H9 (cell line): ENCODE measurements at regions not wholly inside any gene's neighbourhood (a gene's known extent, or its start where the extent isn't known, plus 50 kb on each side); places are given as distances from the start of the nearest gene placed in this dataset.

ENCODE experiments used
- DNase-seq: peaks from one replicate; pipeline ENCODE4 v3.0.0-alpha.2; 2017
- H2AFZ ChIP-seq: one replicate; pipeline ENCODE4 v1.6.1; 2013; ENCODE audit warnings: mild to moderate bottlenecking, low read length, control low read depth, moderate library complexity
- H2AK5ac ChIP-seq: 2 replicates; pipeline ENCODE4 v1.6.1; 2013; ENCODE audit warnings: low read length, control low read depth, mixed read lengths; ENCODE audit not compliant: insufficient read length
- H2BK120ac ChIP-seq: one replicate; pipeline ENCODE4 v1.6.1; 2013; ENCODE audit warnings: low read depth, mild to moderate bottlenecking, low read length, control low read depth, inconsistent platforms; ENCODE audit not compliant: poor library complexity, severe bottlenecking
- H2BK12ac ChIP-seq: 2 replicates; pipeline ENCODE4 v1.6.1; 2013; ENCODE audit warnings: low read length, control low read depth, mixed read lengths, low read depth; ENCODE audit not compliant: insufficient read length
- H2BK15ac ChIP-seq: 2 replicates; pipeline ENCODE4 v1.6.1; 2013; ENCODE audit warnings: low read depth, low read length, control low read depth
- H2BK20ac ChIP-seq: one replicate; pipeline ENCODE4 v1.6.1; 2013; ENCODE audit warnings: low read depth, mild to moderate bottlenecking, low read length, control low read depth, inconsistent platforms; ENCODE audit not compliant: poor library complexity, severe bottlenecking
- H2BK5ac ChIP-seq: 2 replicates; pipeline ENCODE4 v1.6.1; 2013; ENCODE audit warnings: low read length, control low read depth, mixed read lengths; ENCODE audit not compliant: insufficient read length
- H3K14ac ChIP-seq: 2 replicates; pipeline ENCODE4 v1.6.1; 2013; ENCODE audit warnings: low read length, control low read depth; ENCODE audit not compliant: insufficient read depth
- H3K18ac ChIP-seq: 2 replicates; pipeline ENCODE4 v1.6.1; 2013; ENCODE audit warnings: low read depth, mild to moderate bottlenecking, mixed read lengths, low read length, control low read depth; ENCODE audit not compliant: insufficient read length
- H3K23ac ChIP-seq: 2 replicates; pipeline ENCODE4 v1.6.1; 2013; ENCODE audit warnings: low read length, control low read depth, mixed read lengths, low read depth; ENCODE audit not compliant: insufficient read length
- H3K23me2 ChIP-seq: 2 replicates; pipeline ENCODE4 v1.6.1; 2013; ENCODE audit warnings: low read depth, mild to moderate bottlenecking, mixed read lengths, low read length, control low read depth; ENCODE audit not compliant: insufficient read length, poor library complexity, severe bottlenecking
- H3K27ac ChIP-seq: 2 replicates; pipeline ENCODE4 v1.5.1; 2013; ENCODE audit warnings: low read length, control low read depth, mixed read lengths, low read depth; ENCODE audit not compliant: insufficient read length
- H3K27me3 ChIP-seq: 2 replicates; pipeline ENCODE4 v1.6.1; 2013; ENCODE audit warnings: low read length, control low read depth, inconsistent platforms; ENCODE audit not compliant: insufficient read depth
- H3K4ac ChIP-seq: 2 replicates; pipeline ENCODE4 v1.6.1; 2013; ENCODE audit warnings: low read depth, mild to moderate bottlenecking, control low read depth, inconsistent platforms, low read length, moderate library complexity
- H3K4me1 ChIP-seq: 2 replicates; pipeline ENCODE4 v1.6.1; 2013; ENCODE audit warnings: low read length, control low read depth, inconsistent platforms; ENCODE audit not compliant: insufficient read depth
- H3K4me2 ChIP-seq: 2 replicates; pipeline ENCODE4 v1.6.1; 2013; ENCODE audit warnings: low read length, control low read depth, mixed read lengths; ENCODE audit not compliant: insufficient read length, insufficient read depth
- H3K56ac ChIP-seq: 2 replicates; pipeline ENCODE4 v1.6.1; 2013; ENCODE audit warnings: low read depth, mild to moderate bottlenecking, mixed read lengths, low read length, control low read depth; ENCODE audit not compliant: insufficient read length
- H3K79me1 ChIP-seq: 2 replicates; pipeline ENCODE4 v1.6.1; 2013; ENCODE audit warnings: low read depth, mild to moderate bottlenecking, moderate library complexity, low read length, control low read depth, inconsistent platforms; ENCODE audit not compliant: insufficient read depth, poor library complexity, severe bottlenecking
- H3K79me2 ChIP-seq: 2 replicates; pipeline ENCODE4 v1.6.1; 2013; ENCODE audit warnings: low read length, control low read depth, inconsistent platforms; ENCODE audit not compliant: insufficient read depth
- H3K9ac ChIP-seq: 2 replicates; pipeline ENCODE4 v1.6.1; 2013; ENCODE audit warnings: low read length, control low read depth, mixed read lengths; ENCODE audit not compliant: insufficient read length; ENCODE audit errors: extremely low read depth
- H3K9me3 ChIP-seq: one replicate; pipeline ENCODE4 v1.6.1; 2013; ENCODE audit warnings: low read depth, low read length, inconsistent platforms; ENCODE audit not compliant: control insufficient read depth
- H3T11ph ChIP-seq: one replicate; pipeline ENCODE4 v1.6.1; 2013; ENCODE audit warnings: mild to moderate bottlenecking, low read length, control low read depth, inconsistent platforms
- H4K20me1 ChIP-seq: one replicate; pipeline ENCODE4 v1.6.1; 2013; ENCODE audit not compliant: control insufficient read depth, insufficient read length, insufficient read depth
- H4K5ac ChIP-seq: 2 replicates; pipeline ENCODE4 v1.6.1; 2013; ENCODE audit warnings: low read depth, mild to moderate bottlenecking, mixed read lengths, low read length, control low read depth; ENCODE audit not compliant: insufficient read length
- H4K8ac ChIP-seq: replicated peaks from 2 replicates; pipeline ENCODE4 v1.6.1; 2013; ENCODE audit warnings: low read length, control low read depth, mixed read lengths, low read depth; ENCODE audit not compliant: insufficient read length
- H4K91ac ChIP-seq: 2 replicates; pipeline ENCODE4 v1.6.1; 2013; ENCODE audit warnings: low read depth, mild to moderate bottlenecking, moderate library complexity, mixed read lengths, low read length, control low read depth; ENCODE audit not compliant: insufficient read length
- H3K27ac Mint-ChIP-seq, 3 experiments: 2 replicates in 2 of 3; 3 replicates in 1 of 3; pipeline ENCODE4 v1.8.0; 2020 to 2021; ENCODE audit warnings: mixed read lengths in 3 of 3, mild to moderate bottlenecking in 1 of 3, moderate library complexity in 1 of 3
- H3K27me3 Mint-ChIP-seq: 2 replicates; pipeline ENCODE4 v1.8.0; 2021; ENCODE audit warnings: low read depth, mild to moderate bottlenecking, moderate library complexity, mixed read lengths
- H3K36me3 Mint-ChIP-seq, 3 experiments: 2 replicates in 2 of 3; 3 replicates in 1 of 3; pipeline ENCODE4 v1.8.0; 2020 to 2021; ENCODE audit warnings: low read depth in 3 of 3, mixed read lengths in 3 of 3; ENCODE audit not compliant: insufficient read depth in 1 of 3
- H3K4me1 Mint-ChIP-seq, 2 experiments: 2 replicates each; pipeline ENCODE4 v1.8.0; 2020; ENCODE audit warnings: mixed read lengths in 2 of 2
- H3K4me3 Mint-ChIP-seq, 2 experiments: 2 replicates in 1 of 2; 3 replicates in 1 of 2; pipeline ENCODE4 v1.8.0; 2020 to 2021; ENCODE audit warnings: mild to moderate bottlenecking in 2 of 2, mixed read lengths in 2 of 2, moderate library complexity in 1 of 2
- H3K9me3 Mint-ChIP-seq, 2 experiments: 2 replicates in 1 of 2; 3 replicates in 1 of 2; pipeline ENCODE4 v1.8.0; 2020; ENCODE audit warnings: mild to moderate bottlenecking in 2 of 2, mixed read lengths in 2 of 2, moderate library complexity in 1 of 2
- WGBS: extraction: QIAGEN DNeasy Blood & Tissue Kit; methylation state at CpG from one replicate; pipeline ENCODE4 v1.1.7; 2013; ENCODE audit warnings: missing lambda C conversion rate, low lambda C conversion rate, mixed read lengths; ENCODE audit not compliant: insufficient read length; ENCODE audit errors: extremely low coverage; 5-methylcytosine and 5-hydroxymethylcytosine counted together
- TF ChIP-seq, protein P1 (sequence below): fragments of 200-600 bp; sonication (generic); conservative IDR thresholded peaks from 3 replicates; pipeline ENCODE4 v1.8.0; 2021; ENCODE audit warnings: antibody characterized with exemption, mild to moderate bottlenecking

GRCh38 chr2:128661311-128661710, 342.6 kb upstream of the HS6ST1 start:
- Histone ChIP-seq H3K9me3 (no peaks in the 10 kb centered on the region), H2BK12ac (no peak overlapping the region), H4K8ac (no peak overlapping the region), H3K27me3 (no peaks in the 10 kb centered on the region), H3K4me2 (no peak overlapping the region), H2BK15ac (no peak overlapping the region), H3K4ac (no peak overlapping the region), H2AK5ac (no peak overlapping the region), H4K91ac (no peak overlapping the region), H3K79me1 (no peaks in the 10 kb centered on the region), H3K27ac (no peak overlapping the region), H3T11ph (no peak overlapping the region), H4K20me1 (no peaks in the 10 kb centered on the region), H4K5ac (no peak overlapping the region), H3K23ac (no peak overlapping the region), H2AFZ (no peak overlapping the region), H2BK120ac (no peak overlapping the region), H3K14ac (0 out of 2 replicates have a peak overlapping the region, but pooled peaks have one; percentile 0), H3K18ac (no peak overlapping the region), H3K79me2 (no peaks in the 10 kb centered on the region), H3K56ac (no peak overlapping the region), H3K23me2 (no peaks in the 10 kb centered on the region), H2BK5ac (no peak overlapping the region), H2BK20ac (no peak overlapping the region), H3K9ac (no peak overlapping the region), H3K4me1 (peaks cover 2% of the 10 kb centered on the region; the same call in 1 of the 2 replicates)
- no CpG with 5 or more reads among the region's 5 CpGs for WGBS
- H3K4me3 Mint-ChIP-seq = no peak overlapping the region
- no peak for DNase-seq
- TF ChIP-seq, protein P1, sequence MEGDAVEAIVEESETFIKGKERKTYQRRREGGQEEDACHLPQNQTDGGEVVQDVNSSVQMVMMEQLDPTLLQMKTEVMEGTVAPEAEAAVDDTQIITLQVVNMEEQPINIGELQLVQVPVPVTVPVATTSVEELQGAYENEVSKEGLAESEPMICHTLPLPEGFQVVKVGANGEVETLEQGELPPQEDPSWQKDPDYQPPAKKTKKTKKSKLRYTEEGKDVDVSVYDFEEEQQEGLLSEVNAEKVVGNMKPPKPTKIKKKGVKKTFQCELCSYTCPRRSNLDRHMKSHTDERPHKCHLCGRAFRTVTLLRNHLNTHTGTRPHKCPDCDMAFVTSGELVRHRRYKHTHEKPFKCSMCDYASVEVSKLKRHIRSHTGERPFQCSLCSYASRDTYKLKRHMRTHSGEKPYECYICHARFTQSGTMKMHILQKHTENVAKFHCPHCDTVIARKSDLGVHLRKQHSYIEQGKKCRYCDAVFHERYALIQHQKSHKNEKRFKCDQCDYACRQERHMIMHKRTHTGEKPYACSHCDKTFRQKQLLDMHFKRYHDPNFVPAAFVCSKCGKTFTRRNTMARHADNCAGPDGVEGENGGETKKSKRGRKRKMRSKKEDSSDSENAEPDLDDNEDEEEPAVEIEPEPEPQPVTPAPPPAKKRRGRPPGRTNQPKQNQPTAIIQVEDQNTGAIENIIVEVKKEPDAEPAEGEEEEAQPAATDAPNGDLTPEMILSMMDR = no peak
- no peaks in the 10 kb centered on the region; a peak in 1 of 7 replicates for H3K36me3 Mint-ChIP-seq
- H3K4me1 Mint-ChIP-seq = peaks cover 9 to 14% of the 10 kb centered on the region in 2 experiments
- H3K9me3 Mint-ChIP-seq = no peaks in the 10 kb centered on the region
- H3K27me3 Mint-ChIP-seq = peaks cover 4% of the 10 kb centered on the region
- H3K27ac Mint-ChIP-seq = no peak overlapping the region; a peak in 1 of 7 replicates
